ENCODE measurements at regions not wholly inside any gene's neighbourhood (a gene's known extent, or its start where the extent isn't known, plus 50 kb on each side); places are given as distances from the start of the nearest gene placed in this dataset.
"Not testable (repeated sequence)": the region's sequence is repeated elsewhere in the genome, so short reads cannot be mapped to it uniquely, and the experiment has no call there.

- DNase-seq: no peak
- intact Hi-C loops (cut with DNase I): no loop called here
These were observed 53.5 kb downstream of the XCL2 start for GRCh38 chr1:168490306-168490705.

- intact Hi-C loops (cut with DNase I): no loop called here
- no peak for DNase-seq
These were observed 55.7 kb downstream of the XCL2 start for GRCh38 chr1:168488138-168488537.

GRCh38 chr1:168486820-168487219 lies 57.0 kb downstream of the XCL2 start:
- intact Hi-C loops (cut with DNase I); DNase-seq: not testable (repeated sequence)

- intact Hi-C loops (cut with DNase I): no loop called here
- DNase-seq: no peak
These were observed 58.7 kb downstream of the XCL2 start for GRCh38 chr1:168485048-168485447.

GRCh38 chr1:168484083-168484482 lies 59.7 kb downstream of the XCL2 start:
- intact Hi-C loops (cut with DNase I): no loop called here

GRCh38 chr1:168483539-168483938 lies 60.3 kb downstream of the XCL2 start:
- intact Hi-C loops (cut with DNase I): no loop called here
- no peak for DNase-seq

More at GRCh38 chr1:168484083-168484482, 59.7 kb downstream of the XCL2 start:
- DNase-seq: no peak

- no peak for DNase-seq
- intact Hi-C loops (cut with DNase I): no loop called here
These were observed 61.7 kb downstream of the XCL2 start for GRCh38 chr1:168482106-168482505.

- no peak for DNase-seq
- intact Hi-C loops (cut with DNase I): no loop called here
These were observed 62.2 kb downstream of the XCL2 start for GRCh38 chr1:168481586-168481985.

- no peak for DNase-seq
- intact Hi-C loops (cut with DNase I): no loop called here
These were observed 62.8 kb downstream of the XCL2 start for GRCh38 chr1:168480997-168481396.

GRCh38 chr1:168477792-168478191 lies 66.0 kb downstream of the XCL2 start:
- intact Hi-C loops (cut with DNase I): no loop called here
- no peak for DNase-seq

GRCh38 chr1:168476588-168477385 lies 67.0 kb downstream of the XCL2 start:
- intact Hi-C loops (cut with DNase I): no loop called here
- no peak for DNase-seq

- DNase-seq: no peak
- intact Hi-C loops (cut with DNase I): no loop called here
These were observed 69.5 kb downstream of the XCL2 start for GRCh38 chr1:168474322-168474721.

GRCh38 chr1:168473126-168473525 lies 70.7 kb downstream of the XCL2 start:
- intact Hi-C loops (cut with DNase I): no loop called here
- DNase-seq: no peak

GRCh38 chr1:168472223-168472622 lies 71.6 kb downstream of the XCL2 start:
- intact Hi-C loops (cut with DNase I): no loop called here

GRCh38 chr1:168470901-168471431 lies 72.8 kb downstream of the XCL2 start:
- intact Hi-C loops (cut with DNase I): no loop called here
- no peak for DNase-seq

More at GRCh38 chr1:168472223-168472622, 71.6 kb downstream of the XCL2 start:
- DNase-seq: no peak

GRCh38 chr1:168469690-168470089 lies 74.1 kb downstream of the XCL2 start:
- intact Hi-C loops (cut with DNase I): no loop called here
- no peak for DNase-seq

GRCh38 chr1:168468822-168469221 lies 75.0 kb downstream of the XCL2 start:
- DNase-seq: no peak
- intact Hi-C loops (cut with DNase I): no loop called here

- intact Hi-C loops (cut with DNase I): no loop called here
- no peak for DNase-seq
These were observed 75.6 kb downstream of the XCL2 start for GRCh38 chr1:168468042-168468809.

GRCh38 chr1:168467452-168467851 lies 76.3 kb downstream of the XCL2 start:
- intact Hi-C loops (cut with DNase I): no loop called here
- no peak for DNase-seq

- intact Hi-C loops (cut with DNase I): no loop called here
- DNase-seq: no peak
These were observed 77.1 kb downstream of the XCL2 start for GRCh38 chr1:168466714-168467131.

GRCh38 chr1:168466092-168466713 lies 77.6 kb downstream of the XCL2 start:
- intact Hi-C loops (cut with DNase I): no loop called here
- DNase-seq: no peak

Data from posterior cingulate gyrus (tissue), 11 donors.